Suppressor macrophage treated with lipopolysaccharide for 4 hours (primary cell): ENCODE measurements at regions not wholly inside any gene's neighbourhood (a gene's known extent, or its start where the extent isn't known, plus 50 kb on each side); places are given as distances from the start of the nearest gene placed in this dataset.
"Not testable (repeated sequence)": the region's sequence is repeated elsewhere in the genome, so short reads cannot be mapped to it uniquely, and the experiment has no call there.

Experiments
- DNase-seq: peaks from one replicate; pipeline ENCODE4 v3.0.0-alpha.2; 2020

GRCh38 chr7:55261386-55261770, 103.8 kb upstream of the LANCL2 start:
- no peak for DNase-seq

- not testable (repeated sequence) for DNase-seq
Measured at GRCh38 chr7:55265328-55265727, 99.8 kb upstream of the LANCL2 start.

GRCh38 chr7:55265836-55266642, 99.1 kb upstream of the LANCL2 start:
- DNase-seq = no peak

GRCh38 chr7:55271069-55271626, 94.0 kb upstream of the LANCL2 start:
- DNase-seq = no peak

GRCh38 chr7:55271661-55272060, 93.5 kb upstream of the LANCL2 start:
- no peak for DNase-seq

GRCh38 chr7:55272328-55272727, 92.8 kb upstream of the LANCL2 start:
- DNase-seq = no peak

GRCh38 chr7:55273186-55273980, 91.8 kb upstream of the LANCL2 start:
- DNase-seq = no peak

GRCh38 chr7:55274156-55274555, 91.0 kb upstream of the LANCL2 start:
- no peak for DNase-seq

GRCh38 chr7:55275291-55276200, 89.6 kb upstream of the LANCL2 start:
- DNase-seq = no peak

GRCh38 chr7:55276572-55277295, 88.4 kb upstream of the LANCL2 start:
- DNase-seq = no peak

GRCh38 chr7:55277916-55278315, 87.2 kb upstream of the LANCL2 start:
- no peak for DNase-seq

GRCh38 chr7:55278321-55278720, 86.8 kb upstream of the LANCL2 start:
- no peak for DNase-seq

- DNase-seq = no peak
Measured at GRCh38 chr7:55279080-55279845, 85.9 kb upstream of the LANCL2 start.

GRCh38 chr7:55280031-55280454, 85.1 kb upstream of the LANCL2 start:
- peak; percentile 75 for DNase-seq

- DNase-seq = no peak
Measured at GRCh38 chr7:55285665-55286064, 79.5 kb upstream of the LANCL2 start.

GRCh38 chr7:55286666-55287065, 78.5 kb upstream of the LANCL2 start:
- DNase-seq = no peak

GRCh38 chr7:55288070-55288824, 76.9 kb upstream of the LANCL2 start:
- no peak for DNase-seq

- no peak for DNase-seq
Measured at GRCh38 chr7:55296070-55296469, 69.1 kb upstream of the LANCL2 start.

GRCh38 chr7:55299273-55299967, 65.7 kb upstream of the LANCL2 start:
- no peak for DNase-seq

GRCh38 chr7:55303220-55303619, 61.9 kb upstream of the LANCL2 start:
- DNase-seq = no peak
